IMR-90 (cell line): ENCODE measurements at regions not wholly inside any gene's neighbourhood (a gene's known extent, or its start where the extent isn't known, plus 50 kb on each side); places are given as distances from the start of the nearest gene placed in this dataset.

ENCODE experiments used
- FOS ChIP-seq: fragments of 150-350 bp; IDR thresholded peaks from 2 replicates; pipeline ENCODE4 v1.6.1; 2016; ENCODE audit warnings: low read depth, low read length
- POLR2A ChIP-seq: IDR thresholded peaks from 2 replicates; pipeline ENCODE4 v1.6.1; 2012; ENCODE audit warnings: mild to moderate bottlenecking, low read depth, low read length
- TF ChIP-seq, protein P1 (sequence below): conservative IDR thresholded peaks from 2 replicates; pipeline ENCODE4 v1.5.1; 2012; ENCODE audit warnings: mild to moderate bottlenecking, low read depth, low read length, improper control_type of control experiment

DNA sequence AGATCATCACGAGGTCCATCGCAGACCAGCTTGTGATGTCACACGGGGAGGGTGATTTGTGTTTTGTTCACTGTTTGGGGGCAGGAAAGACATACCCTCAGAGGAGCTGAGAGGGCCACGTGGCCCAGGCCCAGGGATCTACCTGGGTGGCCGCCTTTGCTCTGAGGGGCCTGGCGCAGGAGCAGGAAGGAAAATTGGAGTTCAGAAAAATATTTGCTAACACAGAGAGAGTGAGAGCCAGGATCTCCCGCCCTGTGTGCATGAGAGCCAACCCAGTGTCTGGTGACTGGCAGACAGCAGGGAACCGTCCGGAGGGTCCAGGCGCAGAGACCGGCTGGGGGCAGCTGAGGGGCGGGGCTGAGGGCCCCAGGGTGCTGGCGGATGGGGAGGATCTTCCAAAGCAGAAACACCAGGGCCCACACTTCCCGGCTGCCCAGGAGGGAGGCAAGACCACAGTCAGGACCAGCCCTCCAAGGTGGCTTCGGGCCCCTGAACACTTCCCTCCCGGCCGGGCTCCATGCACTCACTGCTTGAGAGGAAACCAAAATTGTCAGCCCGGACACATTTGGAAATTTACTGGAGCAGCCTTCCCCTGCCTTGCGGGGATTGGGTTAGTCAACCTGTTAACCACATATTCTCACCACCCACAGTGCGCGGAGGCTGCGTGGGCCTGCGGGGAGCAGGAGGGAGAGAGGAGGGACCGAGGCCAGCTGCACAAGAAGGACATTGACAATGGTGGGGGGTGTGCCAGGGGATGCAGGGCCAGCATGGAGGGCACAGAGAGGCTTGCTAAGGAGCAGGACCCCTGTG lies 52.6 kb downstream of the RBFOX3 start:
- TF ChIP-seq, protein P1, sequence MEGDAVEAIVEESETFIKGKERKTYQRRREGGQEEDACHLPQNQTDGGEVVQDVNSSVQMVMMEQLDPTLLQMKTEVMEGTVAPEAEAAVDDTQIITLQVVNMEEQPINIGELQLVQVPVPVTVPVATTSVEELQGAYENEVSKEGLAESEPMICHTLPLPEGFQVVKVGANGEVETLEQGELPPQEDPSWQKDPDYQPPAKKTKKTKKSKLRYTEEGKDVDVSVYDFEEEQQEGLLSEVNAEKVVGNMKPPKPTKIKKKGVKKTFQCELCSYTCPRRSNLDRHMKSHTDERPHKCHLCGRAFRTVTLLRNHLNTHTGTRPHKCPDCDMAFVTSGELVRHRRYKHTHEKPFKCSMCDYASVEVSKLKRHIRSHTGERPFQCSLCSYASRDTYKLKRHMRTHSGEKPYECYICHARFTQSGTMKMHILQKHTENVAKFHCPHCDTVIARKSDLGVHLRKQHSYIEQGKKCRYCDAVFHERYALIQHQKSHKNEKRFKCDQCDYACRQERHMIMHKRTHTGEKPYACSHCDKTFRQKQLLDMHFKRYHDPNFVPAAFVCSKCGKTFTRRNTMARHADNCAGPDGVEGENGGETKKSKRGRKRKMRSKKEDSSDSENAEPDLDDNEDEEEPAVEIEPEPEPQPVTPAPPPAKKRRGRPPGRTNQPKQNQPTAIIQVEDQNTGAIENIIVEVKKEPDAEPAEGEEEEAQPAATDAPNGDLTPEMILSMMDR: no peak
- TF ChIP-seq POLR2A (no peak), FOS (no peak)
